ENCODE measurements at regions not wholly inside any gene's neighbourhood (a gene's known extent, or its start where the extent isn't known, plus 50 kb on each side); places are given as distances from the start of the nearest gene placed in this dataset.

DNA sequence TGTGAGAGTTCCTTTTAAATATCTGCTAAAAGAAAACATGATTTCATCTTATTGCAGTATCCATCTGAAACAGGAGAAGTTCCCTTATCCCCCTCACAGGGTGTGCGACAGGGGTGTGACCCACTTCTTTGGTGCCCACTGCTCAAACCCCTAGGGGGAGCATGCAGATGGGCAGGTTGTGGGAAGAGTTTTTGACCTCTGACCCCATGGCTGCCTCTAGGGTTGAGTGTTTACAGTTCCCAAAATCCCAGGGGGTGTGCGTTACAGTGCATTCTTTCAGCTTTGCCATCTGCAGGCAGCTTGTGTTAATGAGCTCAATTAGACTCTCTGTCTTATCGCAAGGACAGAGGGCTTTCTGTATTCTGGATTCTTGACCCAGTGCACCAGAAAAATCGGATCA is 443.2 kb upstream of the FRG2C start:
- TF ChIP-seq, protein P1, sequence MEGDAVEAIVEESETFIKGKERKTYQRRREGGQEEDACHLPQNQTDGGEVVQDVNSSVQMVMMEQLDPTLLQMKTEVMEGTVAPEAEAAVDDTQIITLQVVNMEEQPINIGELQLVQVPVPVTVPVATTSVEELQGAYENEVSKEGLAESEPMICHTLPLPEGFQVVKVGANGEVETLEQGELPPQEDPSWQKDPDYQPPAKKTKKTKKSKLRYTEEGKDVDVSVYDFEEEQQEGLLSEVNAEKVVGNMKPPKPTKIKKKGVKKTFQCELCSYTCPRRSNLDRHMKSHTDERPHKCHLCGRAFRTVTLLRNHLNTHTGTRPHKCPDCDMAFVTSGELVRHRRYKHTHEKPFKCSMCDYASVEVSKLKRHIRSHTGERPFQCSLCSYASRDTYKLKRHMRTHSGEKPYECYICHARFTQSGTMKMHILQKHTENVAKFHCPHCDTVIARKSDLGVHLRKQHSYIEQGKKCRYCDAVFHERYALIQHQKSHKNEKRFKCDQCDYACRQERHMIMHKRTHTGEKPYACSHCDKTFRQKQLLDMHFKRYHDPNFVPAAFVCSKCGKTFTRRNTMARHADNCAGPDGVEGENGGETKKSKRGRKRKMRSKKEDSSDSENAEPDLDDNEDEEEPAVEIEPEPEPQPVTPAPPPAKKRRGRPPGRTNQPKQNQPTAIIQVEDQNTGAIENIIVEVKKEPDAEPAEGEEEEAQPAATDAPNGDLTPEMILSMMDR (IDR thresholded peaks at IDR 0.05): no peak
- TF ChIP-seq POLR2A (IDR thresholded peaks at IDR 0.05): no peak

All from esophagus squamous epithelium (tissue), 4 donors.